T-helper 2 cell (primary cell): ENCODE measurements at regions not wholly inside any gene's neighbourhood (a gene's known extent, or its start where the extent isn't known, plus 50 kb on each side); places are given as distances from the start of the nearest gene placed in this dataset.
A peak's percentile ranks its signal among the peaks of the same experiment; 100 is the strongest.

Source experiments
- DNase-seq, 5 experiments: peaks; one replicate each; pipeline versions ENCODE4 v3.0.0 to v3.0.0-alpha.2; 2012 to 2022

- no peak for DNase-seq
Measured at GRCh38 chr14:80146941-80147340, 64.4 kb downstream of the DIO2 start.

- peak in 1 of 5 experiments; percentile 31 for DNase-seq
Measured at GRCh38 chr14:80136358-80136757, 74.9 kb downstream of the DIO2 start.

- no peak for DNase-seq
Measured at GRCh38 chr14:80135305-80136088, 75.8 kb downstream of the DIO2 start.

GRCh38 chr14:80134321-80134720, 77.0 kb downstream of the DIO2 start:
- DNase-seq: no peak

GRCh38 chr14:80133457-80133856, 77.8 kb downstream of the DIO2 start:
- no peak for DNase-seq

GRCh38 chr14:80127466-80127865, 83.8 kb downstream of the DIO2 start:
- DNase-seq: no peak

- no peak for DNase-seq
Measured at GRCh38 chr14:80124794-80125193, 86.5 kb downstream of the DIO2 start.

GRCh38 chr14:80117876-80118275, 93.4 kb downstream of the DIO2 start:
- DNase-seq: no peak

- DNase-seq: no peak
Measured at GRCh38 chr14:80116157-80116556, 95.1 kb downstream of the DIO2 start.

- no peak for DNase-seq
Measured at GRCh38 chr14:80110721-80111120, 100.6 kb downstream of the DIO2 start.

GRCh38 chr14:80109055-80109454, 102.2 kb downstream of the DIO2 start:
- DNase-seq: no peak

- no peak for DNase-seq
Measured at GRCh38 chr14:80108430-80108829, 102.9 kb downstream of the DIO2 start.

GRCh38 chr14:80105488-80105994, 105.8 kb downstream of the DIO2 start:
- DNase-seq: no peak

GRCh38 chr14:80101835-80102234, 109.5 kb downstream of the DIO2 start:
- no peak for DNase-seq

- no peak for DNase-seq
Measured at GRCh38 chr14:80100681-80101080, 110.6 kb downstream of the DIO2 start.

- DNase-seq: no peak
Measured at GRCh38 chr14:80095623-80096022, 115.7 kb downstream of the DIO2 start.

- DNase-seq: no peak
Measured at GRCh38 chr14:80087411-80087810, 123.9 kb downstream of the DIO2 start.

GRCh38 chr14:80084196-80084595, 127.1 kb downstream of the DIO2 start:
- DNase-seq: no peak

- DNase-seq: no peak
Measured at GRCh38 chr14:80080601-80081000, 130.7 kb downstream of the DIO2 start.

GRCh38 chr14:80078501-80078900, 132.8 kb downstream of the DIO2 start:
- DNase-seq: no peak

- no peak for DNase-seq
Measured at GRCh38 chr14:80077262-80077661, 134.0 kb downstream of the DIO2 start.

GRCh38 chr14:80074900-80075574, 136.3 kb downstream of the DIO2 start:
- no peak for DNase-seq

- no peak for DNase-seq
Measured at GRCh38 chr14:80059041-80059440, 152.3 kb downstream of the DIO2 start.

- no peak for DNase-seq
Measured at GRCh38 chr14:80056497-80056801, 154.9 kb downstream of the DIO2 start.
